Ovary (tissue), 3 donors: ENCODE measurements at regions not wholly inside any gene's neighbourhood (a gene's known extent, or its start where the extent isn't known, plus 50 kb on each side); places are given as distances from the start of the nearest gene placed in this dataset.

ENCODE experiments used
- CTCF ChIP-seq, 3 donors: fragments of 450-650 bp in 2 of 3; fragments of 200-600 bp in 1 of 3; IDR thresholded peaks; one replicate each; pipeline versions ENCODE4 v1.5.1 to v1.8.0; 2016 to 2022; ENCODE audit warnings: antibody characterized with exemption in 3 of 3, mild to moderate bottlenecking in 1 of 3
- POLR2A ChIP-seq: fragments of 450-650 bp; IDR thresholded peaks from one replicate; pipeline ENCODE4 v1.6.1; 2017; ENCODE audit warnings: antibody characterized with exemption, mild to moderate bottlenecking, moderate library complexity
- donor health status: DM: no; HTN: no; CAD: no.

DNA sequence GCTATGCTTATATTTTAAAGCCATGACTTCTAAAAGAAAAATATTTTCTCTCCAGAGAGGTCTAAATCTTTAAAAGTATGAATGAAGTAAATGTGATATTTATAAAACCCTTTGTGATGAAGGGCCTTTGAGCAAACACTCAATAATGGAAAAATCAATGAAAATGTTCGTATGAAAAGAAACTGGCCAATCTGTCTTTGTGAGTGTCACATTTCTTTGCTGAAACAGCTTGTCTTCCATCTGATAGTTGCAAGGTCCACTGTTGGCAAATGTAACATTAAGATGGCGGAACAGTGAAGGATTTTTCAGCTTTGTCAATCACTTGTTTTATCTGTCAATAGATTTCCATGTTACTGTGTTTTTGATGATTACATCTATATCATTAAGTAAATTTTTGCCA lies 162.9 kb upstream of the GATA6 start:
- TF ChIP-seq POLR2A (no peak), CTCF (IDR thresholded peaks at IDR 0.05) (no peak)
